Stimulated activated CD8-positive, alpha-beta memory T cell treated with anti-CD3 and anti-CD28 coated beads, Interleukin-2, amount 100 ng/mL, for 48 hours (primary cell): ENCODE measurements at regions not wholly inside any gene's neighbourhood (a gene's known extent, or its start where the extent isn't known, plus 50 kb on each side); places are given as distances from the start of the nearest gene placed in this dataset.
A peak's percentile ranks its signal among the peaks of the same experiment; 100 is the strongest.
"Not testable (repeated sequence)": the region's sequence is repeated elsewhere in the genome, so short reads cannot be mapped to it uniquely, and the experiment has no call there.

Experiments
- DNase-seq, 2 donors: peaks; one replicate each; pipeline ENCODE4 v3.0.0-alpha.2; 2020; ENCODE audit warnings: low read depth in 2 of 2

GRCh38 chr2:118791483-118791882, 56.0 kb downstream of the EN1 start:
- DNase-seq, result no peak

- no peak for DNase-seq
These were observed 60.7 kb downstream of the EN1 start for GRCh38 chr2:118786746-118787145.

- DNase-seq, result no peak
These were observed 62.6 kb downstream of the EN1 start for GRCh38 chr2:118784860-118785259.

GRCh38 chr2:118779362-118779761, 68.1 kb downstream of the EN1 start:
- no peak for DNase-seq

GRCh38 chr2:118774458-118775133, 72.9 kb downstream of the EN1 start:
- peak; percentile 6 to 32 for DNase-seq

- no peak for DNase-seq
These were observed 73.6 kb downstream of the EN1 start for GRCh38 chr2:118773826-118774225.

- no peak for DNase-seq
These were observed 74.8 kb downstream of the EN1 start for GRCh38 chr2:118772487-118773200.

- no peak for DNase-seq
These were observed 77.6 kb downstream of the EN1 start for GRCh38 chr2:118769707-118770400.

- no peak for DNase-seq
These were observed 80.6 kb downstream of the EN1 start for GRCh38 chr2:118766871-118767270.

- no peak for DNase-seq
These were observed 82.6 kb downstream of the EN1 start for GRCh38 chr2:118764855-118765254.

- DNase-seq, result no peak
These were observed 83.7 kb downstream of the EN1 start for GRCh38 chr2:118763797-118764196.

- DNase-seq, result no peak
These were observed 85.2 kb downstream of the EN1 start for GRCh38 chr2:118762290-118762689.

- no peak for DNase-seq
These were observed 85.7 kb downstream of the EN1 start for GRCh38 chr2:118761771-118762170.

- DNase-seq, result no peak
These were observed 91.5 kb downstream of the EN1 start for GRCh38 chr2:118755901-118756300.

- no peak for DNase-seq
These were observed 92.1 kb downstream of the EN1 start for GRCh38 chr2:118755384-118755783.

GRCh38 chr2:118752762-118753429, 94.6 kb downstream of the EN1 start:
- DNase-seq, result no peak

- DNase-seq, result no peak
These were observed 96.4 kb downstream of the EN1 start for GRCh38 chr2:118750959-118751565.

GRCh38 chr2:118748245-118748885, 99.1 kb downstream of the EN1 start:
- no peak for DNase-seq

- DNase-seq, result no peak
These were observed 99.8 kb downstream of the EN1 start for GRCh38 chr2:118747637-118748036.

- no peak for DNase-seq
These were observed 100.4 kb downstream of the EN1 start for GRCh38 chr2:118747066-118747465.

GRCh38 chr2:118744682-118745181, 102.7 kb downstream of the EN1 start:
- not testable (repeated sequence) for DNase-seq
